HG03521 (cell line): ENCODE measurements at regions not wholly inside any gene's neighbourhood (a gene's known extent, or its start where the extent isn't known, plus 50 kb on each side); places are given as distances from the start of the nearest gene placed in this dataset.

ENCODE experiments used
- ATAC-seq: cut with Tn5 transposase; IDR thresholded peaks from one replicate; pipeline ENCODE4 v1.9.1; 2021; ENCODE audit warnings: mild to moderate bottlenecking, moderate library complexity; ENCODE audit not compliant: unreplicated experiment

DNA sequence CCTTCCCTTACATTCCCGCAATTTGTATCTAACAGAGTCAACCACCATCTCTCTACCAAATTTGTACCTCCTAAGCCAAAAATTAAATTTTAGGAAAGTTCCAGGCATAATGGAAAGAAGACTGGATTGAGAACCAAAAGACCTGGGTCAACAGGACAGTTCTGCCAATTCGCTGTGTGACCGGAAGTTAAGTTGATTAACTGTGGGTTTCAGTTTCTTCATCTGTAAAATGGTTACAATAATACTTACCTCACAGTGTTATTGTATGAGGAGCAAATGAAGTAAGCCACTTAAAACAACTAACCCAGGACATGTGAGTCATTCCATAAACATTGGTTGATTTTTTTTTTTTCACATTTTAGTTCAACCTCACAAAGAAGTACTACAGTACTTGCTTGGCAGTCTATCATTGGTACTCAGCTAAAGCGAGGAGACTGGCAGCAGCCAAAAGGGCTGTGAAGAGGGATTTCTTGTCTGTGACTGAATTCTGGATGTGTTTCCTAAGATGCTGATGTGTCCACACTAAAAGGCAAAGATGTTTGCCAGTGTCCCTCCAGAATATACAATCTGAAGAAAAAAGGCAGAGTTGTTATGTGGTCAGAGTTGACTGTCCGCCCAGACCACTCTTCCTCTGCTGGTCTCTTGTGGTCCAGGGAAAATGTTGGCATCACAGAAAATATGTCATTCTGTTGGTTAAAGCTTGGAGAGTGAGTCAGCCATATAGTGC, 198.6 kb downstream of the TLE1 start:
- ATAC-seq: no peak

DNA sequence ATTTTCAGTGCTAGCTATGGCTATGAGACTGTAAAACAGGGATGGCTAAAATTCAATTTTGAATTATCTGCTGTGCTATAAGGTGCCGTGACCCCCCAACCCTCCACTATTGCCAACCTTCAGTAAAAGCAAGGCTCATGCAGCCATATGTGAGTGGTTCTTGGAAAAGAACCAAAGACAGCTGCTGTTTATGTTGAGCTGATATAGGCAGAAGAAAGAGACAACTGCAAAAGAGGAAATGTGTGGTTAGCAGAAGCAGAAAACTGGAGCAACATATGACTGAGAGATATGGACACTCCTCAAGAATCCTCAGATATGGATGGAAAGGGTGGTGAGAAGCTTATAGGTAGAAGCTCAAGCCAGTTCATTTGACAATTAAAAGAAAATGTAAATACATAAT, 200.3 kb downstream of the TLE1 start:
- ATAC-seq: no peak

DNA sequence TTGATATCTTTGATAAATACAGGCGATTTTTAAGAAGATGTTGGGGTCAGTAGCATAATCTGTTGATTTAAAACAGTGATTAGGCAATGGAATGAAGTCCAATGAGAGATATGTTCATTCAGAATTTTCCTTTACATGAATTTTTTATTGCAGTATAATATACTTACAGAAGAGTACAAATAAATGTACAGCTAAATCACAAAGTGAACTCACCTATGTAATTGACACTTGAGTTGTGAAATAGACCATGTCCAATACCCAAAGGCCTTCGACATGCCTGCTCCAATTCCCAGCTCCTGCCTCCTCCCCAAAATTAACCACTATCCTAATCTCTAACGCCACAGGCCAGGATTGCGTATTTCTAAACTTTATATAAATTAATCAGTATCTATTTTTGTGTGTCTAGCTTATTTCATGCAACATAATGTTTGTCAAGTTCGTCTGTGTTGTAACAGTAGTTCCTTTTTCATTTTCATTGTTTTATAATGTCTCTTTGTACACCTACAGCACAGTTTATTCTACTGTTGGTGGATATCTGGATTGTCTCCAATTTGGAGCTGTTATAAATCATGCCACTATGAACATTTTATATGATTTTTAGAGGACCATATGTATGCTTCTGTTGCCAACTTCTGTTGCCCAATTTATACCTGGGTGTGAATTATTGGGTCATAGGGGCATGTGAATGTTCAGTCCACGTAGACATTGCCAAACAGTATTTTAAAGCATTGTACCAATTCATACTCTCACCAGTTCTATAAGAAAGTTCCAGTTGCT, 208.3 kb downstream of the TLE1 start:
- ATAC-seq: no peak

DNA sequence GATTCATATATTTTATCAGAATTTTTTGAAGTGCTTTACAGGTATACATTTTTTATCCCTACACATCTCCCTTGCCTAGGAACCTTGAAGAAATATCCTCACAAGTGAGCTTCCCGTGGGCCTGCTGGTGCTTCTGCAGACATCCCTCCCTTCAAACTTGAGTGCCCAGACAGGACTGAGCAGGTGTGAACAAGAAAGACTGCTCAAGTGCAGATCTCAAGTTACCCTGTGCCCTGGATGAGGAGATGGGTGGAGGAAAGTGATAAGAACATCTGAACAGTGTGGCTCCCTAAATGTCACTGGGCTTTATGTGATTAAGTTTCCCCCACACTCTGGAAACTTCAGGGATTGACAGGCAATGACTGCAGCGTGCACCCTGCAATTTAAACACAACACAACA, 209.8 kb downstream of the TLE1 start:
- no peak for ATAC-seq

DNA sequence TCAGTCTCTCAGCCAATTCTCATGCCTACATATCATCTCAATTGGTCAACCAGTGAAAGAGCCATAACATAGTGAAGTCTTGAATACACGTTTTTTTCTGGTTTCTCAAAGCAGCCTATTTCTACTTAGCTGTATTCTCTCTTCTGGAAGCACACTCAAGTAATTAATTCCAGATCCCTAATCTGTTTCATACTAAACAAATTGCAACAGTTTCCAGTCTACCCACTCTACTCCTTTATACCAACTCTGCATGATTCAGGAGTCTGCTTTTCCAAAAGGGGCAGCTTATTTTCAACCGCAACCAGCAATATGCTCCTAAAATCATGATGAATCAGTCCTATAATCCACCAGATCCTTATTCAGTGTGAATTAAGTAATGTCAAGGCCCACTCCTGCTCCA, 211.7 kb downstream of the TLE1 start:
- ATAC-seq: no peak

DNA sequence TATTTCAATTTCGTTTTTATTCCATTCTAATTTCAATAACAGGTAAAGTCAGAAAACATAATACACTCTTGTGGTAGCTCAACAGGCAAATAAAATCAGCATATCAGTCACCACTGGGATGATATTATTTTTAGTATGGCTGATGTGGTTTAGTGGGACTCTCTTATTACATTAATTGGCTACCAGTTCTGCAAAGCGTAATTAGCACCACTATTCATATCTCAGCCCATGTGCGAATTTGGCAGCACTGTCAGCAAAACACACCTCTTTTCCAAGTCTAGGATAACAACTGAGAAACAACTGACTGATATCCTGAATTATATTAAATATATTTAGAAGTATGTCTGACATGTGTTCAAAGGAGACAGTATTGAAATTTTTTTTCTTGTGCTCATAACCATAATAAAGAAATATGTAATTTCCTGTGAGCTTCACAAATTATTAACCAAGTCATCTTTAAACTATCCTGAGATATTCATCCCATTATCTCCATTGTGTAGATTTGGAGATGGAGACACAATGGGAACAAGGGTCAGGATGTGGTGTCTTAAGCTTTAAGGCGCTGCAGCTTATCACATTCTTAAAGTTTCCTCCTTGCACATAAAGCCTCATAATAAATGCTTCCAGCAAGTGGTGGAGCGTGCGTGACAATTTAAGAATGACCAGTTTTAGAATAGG, 212.4 kb downstream of the TLE1 start:
- ATAC-seq: no peak

DNA sequence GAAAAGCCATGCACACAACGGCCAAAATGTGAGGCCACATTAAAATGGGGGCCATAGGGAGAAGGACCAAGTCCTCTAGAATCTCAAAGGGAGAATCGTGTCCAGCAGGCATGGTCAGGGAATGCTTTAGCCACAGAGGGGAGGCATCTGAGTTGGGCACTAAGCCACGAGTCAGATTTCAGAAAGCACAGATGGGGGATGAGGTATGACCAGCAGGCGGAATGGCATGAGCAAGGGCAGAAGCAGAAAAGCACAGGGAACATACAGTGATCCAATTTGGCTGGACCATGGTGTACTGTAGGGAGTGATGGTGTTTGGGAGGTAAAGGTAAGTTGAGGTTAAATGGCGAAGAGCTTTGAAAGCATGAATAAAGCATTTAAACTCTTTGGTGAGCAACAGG, 214.6 kb downstream of the TLE1 start:
- ATAC-seq: no peak

DNA sequence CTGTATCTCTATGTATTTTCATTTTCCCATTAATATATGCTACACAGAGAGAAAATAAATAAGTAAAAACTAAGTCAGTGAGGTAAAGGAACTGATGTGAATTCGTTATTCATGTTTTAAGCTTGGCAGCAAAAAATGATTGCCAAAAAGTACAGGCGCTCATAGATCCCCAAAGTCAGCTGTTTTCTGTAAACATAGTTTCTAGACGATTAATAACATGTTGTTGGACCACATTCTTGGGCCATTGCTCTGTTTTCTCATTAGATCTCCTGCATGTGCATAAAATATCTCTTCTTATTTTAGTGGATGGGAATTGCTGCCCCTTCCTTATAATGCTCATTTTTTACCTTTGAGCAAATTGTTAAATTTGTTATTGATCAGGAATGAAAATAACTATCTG, 215.2 kb downstream of the TLE1 start:
- ATAC-seq: no peak

DNA sequence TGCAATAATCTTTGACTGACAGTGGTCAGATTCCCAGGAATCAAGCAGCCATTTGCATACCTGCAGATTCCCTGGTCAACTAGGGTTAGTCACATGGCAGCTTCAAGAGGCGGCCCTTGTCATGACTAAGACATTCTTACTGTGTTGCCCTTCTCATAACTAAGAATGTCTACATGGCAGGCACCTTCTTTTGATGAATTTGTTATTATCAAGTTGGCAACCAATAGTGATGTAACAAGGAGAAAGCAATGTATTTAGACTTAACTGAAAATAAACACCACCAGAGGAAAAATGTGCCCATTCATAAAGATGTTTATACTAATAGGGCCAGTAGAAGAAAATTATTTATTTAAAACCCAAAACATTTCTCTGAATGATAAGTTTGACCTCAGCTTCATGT, 215.6 kb downstream of the TLE1 start:
- no peak for ATAC-seq

DNA sequence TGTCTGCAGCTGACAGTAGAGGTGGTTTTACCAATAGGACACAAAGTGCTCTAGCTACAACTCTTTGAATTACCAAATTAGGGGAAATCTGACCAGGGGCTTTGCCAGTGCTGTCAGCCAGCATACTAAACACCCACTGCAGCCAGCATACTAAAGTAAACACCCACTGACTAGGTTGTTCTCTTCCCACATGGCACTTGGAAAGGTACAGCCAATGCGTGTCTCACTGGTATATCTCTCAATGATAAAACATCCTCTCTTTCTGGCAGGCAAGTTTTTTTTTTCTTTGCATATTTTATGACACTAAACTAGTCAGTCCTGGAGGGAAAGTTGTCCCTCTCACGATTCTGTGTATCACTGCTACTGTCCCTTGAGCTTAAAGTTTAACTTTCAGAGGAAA, 216.1 kb downstream of the TLE1 start:
- no peak for ATAC-seq

DNA sequence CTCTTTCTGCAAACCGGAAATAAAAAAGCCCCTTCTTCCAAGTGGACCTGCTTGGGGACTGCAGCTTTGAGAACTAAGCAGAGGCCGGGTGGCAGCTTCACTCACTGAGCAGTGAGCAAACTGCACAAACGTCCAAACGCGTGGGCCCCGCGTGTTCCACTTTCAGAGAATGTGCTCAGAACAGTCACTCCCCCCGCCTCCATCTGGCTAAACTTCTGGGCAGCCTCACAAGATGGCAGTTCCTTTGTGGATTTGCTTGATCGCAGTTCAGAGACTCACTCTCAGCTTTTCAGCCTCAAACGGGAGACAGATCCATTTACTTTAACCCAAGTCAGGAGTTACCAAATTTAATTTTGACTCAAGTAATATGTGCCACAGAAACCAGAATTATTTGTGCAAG, 216.6 kb downstream of the TLE1 start:
- ATAC-seq: no peak

DNA sequence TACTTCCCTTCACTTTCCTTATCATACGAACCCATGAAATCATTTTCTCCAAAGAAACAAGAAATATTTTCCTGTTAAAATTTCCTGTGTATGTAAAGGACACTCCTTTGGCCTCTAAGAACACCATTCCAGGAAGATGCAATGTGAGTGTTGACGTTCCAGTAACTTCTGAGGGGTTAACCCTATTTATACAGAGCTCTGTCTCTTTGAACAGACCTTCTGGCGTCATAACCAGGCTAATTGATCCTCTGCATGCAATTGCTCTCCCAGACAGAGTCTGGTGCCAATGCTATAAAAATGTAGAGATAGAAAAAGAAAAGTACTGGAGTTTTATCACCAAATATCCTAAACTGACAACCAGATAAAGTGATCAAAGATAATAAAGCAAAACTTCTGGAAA, 218.5 kb downstream of the TLE1 start:
- no peak for ATAC-seq

DNA sequence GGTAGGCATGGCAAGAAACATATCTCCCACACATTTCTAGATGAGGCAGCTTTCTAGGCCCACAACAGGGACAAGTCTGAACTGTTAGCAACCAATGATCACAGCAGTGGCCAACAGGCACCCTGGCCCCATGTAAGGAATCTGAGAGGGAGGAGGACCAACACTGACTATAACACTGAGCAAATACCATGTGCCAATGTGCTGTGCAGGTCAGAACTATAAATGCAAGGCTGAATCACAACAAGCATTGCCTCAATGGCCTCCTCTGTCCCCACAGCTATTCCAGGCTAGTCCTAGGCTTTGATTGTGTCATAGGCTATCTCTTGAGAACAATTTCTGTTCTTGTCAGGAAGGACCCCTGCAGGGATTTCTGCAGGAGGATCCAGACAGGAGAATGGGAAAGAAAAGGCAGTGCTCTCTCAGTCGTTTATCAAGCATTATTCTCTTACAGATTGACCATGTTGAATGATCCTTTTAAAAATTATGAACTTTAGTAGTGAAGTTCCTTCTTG, 221.2 kb downstream of the TLE1 start:
- no peak for ATAC-seq

DNA sequence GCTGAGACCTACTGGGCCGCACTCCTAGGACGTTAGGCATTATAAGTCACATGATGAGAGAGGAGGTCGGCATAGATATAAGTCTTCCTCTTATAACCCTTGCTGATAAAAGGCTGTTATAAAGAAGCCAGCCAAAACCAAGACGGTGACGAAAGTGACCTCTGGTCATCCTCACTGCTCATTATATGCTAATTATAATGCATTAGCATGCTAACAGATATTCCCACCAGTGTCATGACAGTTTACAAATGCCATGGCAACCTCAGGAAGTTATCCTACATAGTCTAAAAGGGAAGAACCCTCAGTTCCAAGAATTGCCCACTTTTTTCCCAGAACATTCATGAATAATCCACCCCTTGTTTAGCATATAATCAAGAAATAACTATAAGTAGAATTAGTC, 222.4 kb downstream of the TLE1 start:
- no peak for ATAC-seq

DNA sequence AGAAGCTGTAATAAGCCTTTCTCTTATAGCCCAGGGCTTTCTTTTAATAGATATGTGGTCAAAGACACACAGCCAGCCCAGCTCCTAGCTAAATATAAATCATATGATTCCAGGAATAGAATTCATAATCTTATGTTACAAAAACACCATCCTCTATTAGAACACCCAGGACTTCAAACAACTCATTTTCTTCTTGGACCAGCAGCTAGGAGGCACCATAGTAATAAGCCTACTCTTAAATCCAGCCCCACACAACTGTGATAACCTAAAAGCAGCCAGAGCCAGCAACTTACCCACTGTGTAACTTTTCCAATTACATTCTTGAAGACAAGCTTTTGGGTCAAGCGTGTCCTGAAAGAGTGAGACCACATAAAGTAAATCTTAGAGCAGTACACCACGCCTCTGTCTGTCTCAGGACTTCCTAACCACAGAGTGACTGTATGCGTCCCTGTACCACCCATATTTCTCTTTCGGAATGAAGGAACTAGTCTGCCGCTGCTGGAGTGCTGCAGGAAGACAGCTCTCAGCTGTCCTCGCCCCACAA, 223.8 kb downstream of the TLE1 start:
- no peak for ATAC-seq

DNA sequence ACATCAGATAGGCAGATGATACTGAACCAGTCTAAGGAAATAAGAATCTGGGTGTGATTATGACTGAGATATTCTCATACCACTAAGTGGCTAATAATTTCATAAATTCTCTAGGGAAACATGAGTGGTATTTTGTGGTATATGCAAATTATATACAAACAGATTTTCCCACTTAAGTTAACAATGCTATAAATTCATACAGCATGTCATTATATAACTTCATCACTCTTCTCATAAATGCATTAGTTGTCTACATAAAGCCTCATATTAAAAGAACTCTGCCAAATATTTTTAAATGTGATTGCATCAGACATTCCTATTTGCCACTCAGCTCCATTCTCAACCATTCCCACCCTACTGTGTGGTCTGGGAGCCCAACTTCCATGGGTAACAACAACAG, 226.5 kb downstream of the TLE1 start:
- ATAC-seq: no peak

DNA sequence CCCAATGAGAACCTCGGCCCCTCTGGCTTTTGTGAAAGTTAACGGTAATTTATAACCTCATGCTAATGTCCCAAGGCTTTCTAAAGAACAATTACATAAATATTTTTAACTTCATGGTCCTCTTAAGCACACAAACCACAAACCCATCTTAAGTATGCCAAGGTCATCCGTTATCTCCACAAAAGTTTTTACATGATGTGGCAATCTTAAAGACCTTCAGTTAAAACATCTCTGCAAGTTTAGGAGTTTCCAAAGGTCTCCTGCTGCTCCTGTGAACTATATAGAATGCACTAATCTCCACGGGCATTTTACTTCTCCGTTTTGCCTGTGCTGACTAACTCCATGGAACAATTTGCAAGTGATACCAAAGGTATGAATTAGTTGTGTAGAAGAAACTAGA, 228.2 kb downstream of the TLE1 start:
- no peak for ATAC-seq

DNA sequence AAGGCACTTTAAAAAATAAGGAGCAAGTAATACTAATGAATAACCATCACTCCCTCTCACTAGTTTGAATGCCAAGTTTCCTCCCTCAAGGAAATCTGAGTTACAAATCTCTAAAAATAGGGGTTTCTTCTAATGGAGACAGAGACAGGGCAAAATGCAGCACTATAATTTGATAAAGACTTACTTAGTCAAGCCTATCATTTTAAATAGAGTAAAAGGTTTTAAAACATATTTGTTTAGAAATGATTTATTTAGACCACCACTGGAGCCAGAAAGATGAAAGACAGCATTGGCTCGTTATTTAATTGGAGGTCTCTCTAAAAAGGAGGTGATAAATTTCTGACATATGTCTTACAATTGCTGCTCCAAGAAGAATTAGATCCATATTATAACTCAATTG, 228.7 kb downstream of the TLE1 start:
- ATAC-seq: no peak

DNA sequence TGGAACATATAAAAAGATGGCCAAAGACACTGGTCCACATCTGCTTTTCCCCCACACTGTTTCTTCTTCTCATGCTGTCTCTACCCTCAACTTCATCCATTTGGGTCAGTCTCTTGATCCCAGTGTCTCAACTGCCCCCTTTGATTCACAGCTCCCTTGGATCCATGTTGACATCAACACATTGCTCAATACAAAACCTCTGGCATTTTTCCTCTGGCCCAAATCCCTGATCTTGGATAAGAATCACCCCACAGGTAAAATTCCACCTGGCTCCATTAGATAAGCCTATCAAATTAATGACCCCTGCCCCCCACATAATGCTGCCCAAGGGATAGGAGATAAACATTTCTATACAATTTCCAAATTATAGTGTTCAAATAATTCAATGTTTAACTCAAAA, 229.8 kb downstream of the TLE1 start:
- no peak for ATAC-seq

DNA sequence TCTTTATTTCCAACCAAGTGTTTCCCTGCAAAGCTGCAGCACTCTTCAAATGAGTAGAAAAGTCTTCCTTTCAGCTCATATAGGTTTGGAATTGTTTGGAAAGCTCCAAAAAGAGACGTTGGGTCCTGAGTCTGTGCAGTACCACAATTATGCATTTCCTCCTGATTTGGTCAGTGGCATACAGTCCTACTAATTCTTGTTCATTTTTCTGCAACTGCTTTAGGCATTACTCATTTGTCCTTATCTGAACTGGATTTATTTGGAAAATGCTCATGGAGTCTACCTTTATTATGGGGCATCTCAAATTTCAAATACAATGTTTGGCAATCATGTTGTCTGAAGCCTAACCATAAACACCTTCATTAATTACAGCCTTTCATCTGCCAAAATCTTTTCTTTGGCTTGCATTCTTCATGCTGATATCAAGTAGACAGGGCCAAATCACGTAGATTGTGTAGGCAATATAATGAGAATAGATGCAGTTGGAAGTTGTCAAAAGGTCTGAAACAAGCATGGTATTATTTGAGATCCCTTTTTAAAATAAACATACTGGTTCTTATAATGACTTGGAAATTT, 232.8 kb downstream of the TLE1 start:
- no peak for ATAC-seq
